ENCODE measurements at regions not wholly inside any gene's neighbourhood (a gene's known extent, or its start where the extent isn't known, plus 50 kb on each side); places are given as distances from the start of the nearest gene placed in this dataset.
"Not testable (repeated sequence)": the region's sequence is repeated elsewhere in the genome, so short reads cannot be mapped to it uniquely, and the experiment has no call there.

DNA sequence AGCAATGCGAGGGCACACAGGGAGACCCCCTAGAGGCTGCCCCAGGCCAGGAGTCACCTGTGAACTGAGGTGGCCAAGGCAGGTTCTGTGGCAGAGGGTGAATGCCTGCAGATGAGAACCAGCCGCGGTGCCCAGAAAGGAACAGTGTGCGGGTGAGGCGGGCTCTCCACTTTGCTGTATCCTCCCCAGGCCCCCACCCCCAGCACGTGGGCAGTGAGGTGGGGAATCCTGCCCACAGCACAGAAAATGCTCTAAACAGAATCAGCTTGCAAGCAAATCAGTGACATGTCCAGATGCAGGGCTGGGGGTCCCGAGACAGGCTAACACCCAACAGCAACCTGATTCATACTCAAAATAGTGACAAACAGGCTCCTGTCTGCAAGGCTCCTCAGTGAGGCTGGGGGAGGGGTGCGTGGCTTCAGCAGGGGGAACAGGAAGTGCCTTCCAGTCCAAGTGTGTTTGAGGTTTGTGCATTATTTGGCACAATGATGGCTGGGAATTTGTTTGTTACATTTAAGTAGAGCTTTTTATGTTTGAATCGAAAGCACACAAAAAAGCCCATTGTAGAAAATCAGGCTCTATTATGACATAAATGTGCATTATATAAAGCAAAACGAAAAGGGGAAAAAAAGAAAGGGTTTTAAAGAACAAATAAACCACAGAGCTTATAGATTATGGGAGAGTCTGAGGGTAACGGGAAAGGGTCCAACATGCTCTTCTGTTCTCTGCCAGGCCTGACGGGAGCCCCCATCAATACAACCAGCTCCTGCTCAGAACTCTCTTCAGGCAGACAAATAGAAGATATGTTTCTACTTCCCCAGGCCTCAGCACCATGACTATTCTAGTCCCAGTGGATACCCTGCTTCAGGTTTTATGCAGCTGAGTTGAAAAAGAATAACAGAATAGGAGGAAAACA is 201.3 kb downstream of the HSD17B3 start:
- Histone ChIP-seq H3K27ac (no peak overlapping the region), H3K4me2 (no peak overlapping the region), H3K36me3 (ENCODE audit: insufficient read depth) (no peaks in the 10 kb centered on the region), H4K20me1 (ENCODE audit: insufficient read depth) (no peaks in the 10 kb centered on the region), H3K4me3 (IDR thresholded peaks at IDR 0.05; ENCODE audit: insufficient read depth, low read depth, low read length) (no peak overlapping the region), H3K27me3 (ENCODE audit: insufficient read depth, low read depth) (no peaks in the 10 kb centered on the region; the same call in 1 of the 2 replicates), H3K9ac (no peak overlapping the region), H2AFZ (ENCODE audit: low read depth) (no peak overlapping the region), H3K79me2 (ENCODE audit: insufficient read depth, low read depth) (no peaks in the 10 kb centered on the region), H3K4me1 (ENCODE audit: low read depth, poor library complexity, severe bottlenecking) (no peaks in the 10 kb centered on the region)
- TF ChIP-seq, protein P1, sequence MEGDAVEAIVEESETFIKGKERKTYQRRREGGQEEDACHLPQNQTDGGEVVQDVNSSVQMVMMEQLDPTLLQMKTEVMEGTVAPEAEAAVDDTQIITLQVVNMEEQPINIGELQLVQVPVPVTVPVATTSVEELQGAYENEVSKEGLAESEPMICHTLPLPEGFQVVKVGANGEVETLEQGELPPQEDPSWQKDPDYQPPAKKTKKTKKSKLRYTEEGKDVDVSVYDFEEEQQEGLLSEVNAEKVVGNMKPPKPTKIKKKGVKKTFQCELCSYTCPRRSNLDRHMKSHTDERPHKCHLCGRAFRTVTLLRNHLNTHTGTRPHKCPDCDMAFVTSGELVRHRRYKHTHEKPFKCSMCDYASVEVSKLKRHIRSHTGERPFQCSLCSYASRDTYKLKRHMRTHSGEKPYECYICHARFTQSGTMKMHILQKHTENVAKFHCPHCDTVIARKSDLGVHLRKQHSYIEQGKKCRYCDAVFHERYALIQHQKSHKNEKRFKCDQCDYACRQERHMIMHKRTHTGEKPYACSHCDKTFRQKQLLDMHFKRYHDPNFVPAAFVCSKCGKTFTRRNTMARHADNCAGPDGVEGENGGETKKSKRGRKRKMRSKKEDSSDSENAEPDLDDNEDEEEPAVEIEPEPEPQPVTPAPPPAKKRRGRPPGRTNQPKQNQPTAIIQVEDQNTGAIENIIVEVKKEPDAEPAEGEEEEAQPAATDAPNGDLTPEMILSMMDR (conservative IDR thresholded peaks at IDR 0.05; ENCODE audit: low read depth, low read length) = no peak

DNA sequence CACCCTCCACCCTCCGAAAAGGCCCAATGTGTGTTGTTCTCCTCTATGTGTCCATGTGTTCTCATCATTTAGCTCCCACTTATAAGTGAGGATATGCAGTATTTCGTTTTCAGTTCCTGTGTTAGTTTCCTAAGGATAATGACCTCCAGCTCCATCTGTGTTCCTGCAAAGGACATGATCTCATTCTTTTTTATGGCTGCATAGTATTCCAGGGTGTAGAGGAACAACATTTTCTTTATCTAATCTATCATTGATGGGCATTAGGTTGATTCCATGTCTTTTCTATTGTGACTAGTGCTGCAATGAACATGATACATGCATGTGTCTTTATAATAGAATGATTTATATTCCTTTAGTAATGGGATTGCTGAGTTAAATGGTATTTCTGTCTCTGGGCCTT is 211.3 kb downstream of the HSD17B3 start:
- not testable (repeated sequence) for H3K27me3 ChIP-seq (ENCODE audit: insufficient read depth, low read depth); H3K9ac ChIP-seq; H2AFZ ChIP-seq (ENCODE audit: low read depth); H3K4me1 ChIP-seq (ENCODE audit: low read depth, poor library complexity, severe bottlenecking); H3K27ac ChIP-seq; H4K20me1 ChIP-seq (ENCODE audit: insufficient read depth); H3K79me2 ChIP-seq (ENCODE audit: insufficient read depth, low read depth); H3K4me3 ChIP-seq (IDR thresholded peaks at IDR 0.05; ENCODE audit: insufficient read depth, low read depth, low read length); H3K4me2 ChIP-seq; H3K36me3 ChIP-seq (ENCODE audit: insufficient read depth)

DNA sequence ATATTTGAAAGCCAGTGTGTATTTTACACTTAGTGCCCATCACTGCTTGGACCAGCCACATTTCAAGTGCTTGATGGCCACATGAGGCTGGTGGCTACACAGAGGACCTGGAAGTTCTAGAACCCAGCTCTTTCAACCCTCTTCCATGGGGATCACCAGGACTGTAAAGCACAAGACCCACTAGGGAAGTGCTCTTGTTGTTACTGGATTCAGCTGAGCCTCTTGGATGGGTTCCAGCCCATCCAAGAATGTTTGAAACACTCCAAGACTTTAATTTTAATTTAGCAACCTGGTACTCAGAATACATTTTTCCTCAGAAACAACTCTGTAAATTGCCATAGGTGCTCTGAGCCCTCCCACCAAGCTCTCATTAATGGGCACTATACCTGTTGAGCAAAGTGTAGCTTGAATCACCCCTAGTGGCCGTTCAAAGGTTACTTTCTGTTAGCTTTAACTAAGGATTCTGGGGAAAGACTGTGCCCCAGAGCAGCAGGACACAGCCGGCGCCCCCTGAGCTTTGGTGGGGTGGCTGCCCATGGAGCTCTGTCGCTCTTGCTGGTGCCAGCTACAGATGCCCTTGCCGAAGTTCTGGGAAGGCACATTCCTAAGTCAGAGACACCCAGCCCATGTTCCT is 212.4 kb downstream of the HSD17B3 start:
- Histone ChIP-seq H2AFZ (ENCODE audit: low read depth) (no peak overlapping the region), H4K20me1 (ENCODE audit: insufficient read depth) (no peaks in the 10 kb centered on the region), H3K27me3 (ENCODE audit: insufficient read depth, low read depth) (no peaks in the 10 kb centered on the region), H3K79me2 (ENCODE audit: insufficient read depth, low read depth) (no peaks in the 10 kb centered on the region), H3K4me1 (ENCODE audit: low read depth, poor library complexity, severe bottlenecking) (no peaks in the 10 kb centered on the region), H3K27ac (no peak overlapping the region), H3K36me3 (ENCODE audit: insufficient read depth) (no peaks in the 10 kb centered on the region), H3K4me2 (no peak overlapping the region), H3K4me3 (IDR thresholded peaks at IDR 0.05; ENCODE audit: insufficient read depth, low read depth, low read length) (no peak overlapping the region), H3K9ac (no peak overlapping the region)
- TF ChIP-seq, protein P1 (conservative IDR thresholded peaks at IDR 0.05; ENCODE audit: low read depth, low read length) = no peak

GRCh38 chr9:96088510-96088909 is 213.0 kb downstream of the ERCC6L2 start:
- TF ChIP-seq, protein P1 (conservative IDR thresholded peaks at IDR 0.05; ENCODE audit: low read depth, low read length) = no peak
- Histone ChIP-seq H3K4me3 (IDR thresholded peaks at IDR 0.05; ENCODE audit: insufficient read depth, low read depth, low read length) (no peak overlapping the region), H4K20me1 (ENCODE audit: insufficient read depth) (no peaks in the 10 kb centered on the region)

More at GRCh38 chr9:96088510-96088909, 213.0 kb downstream of the ERCC6L2 start:
- no peak overlapping the region for H3K9ac ChIP-seq
- no peak overlapping the region for H3K4me2 ChIP-seq
- no peaks in the 10 kb centered on the region for H3K36me3 ChIP-seq (ENCODE audit: insufficient read depth)
- no peaks in the 10 kb centered on the region for H3K79me2 ChIP-seq (ENCODE audit: insufficient read depth, low read depth)
- no peaks in the 10 kb centered on the region for H3K27me3 ChIP-seq (ENCODE audit: insufficient read depth, low read depth)
- H3K27ac ChIP-seq = no peak overlapping the region
- no peak overlapping the region for H2AFZ ChIP-seq (ENCODE audit: low read depth)
- no peaks in the 10 kb centered on the region for H3K4me1 ChIP-seq (ENCODE audit: low read depth, poor library complexity, severe bottlenecking)

All from KMS-11 (cell line).